HG02798 (cell line): ENCODE measurements at regions not wholly inside any gene's neighbourhood (a gene's known extent, or its start where the extent isn't known, plus 50 kb on each side); places are given as distances from the start of the nearest gene placed in this dataset.
"Not testable (repeated sequence)": the region's sequence is repeated elsewhere in the genome, so short reads cannot be mapped to it uniquely, and the experiment has no call there.

Source experiments
- ATAC-seq: cut with Tn5 transposase; IDR thresholded peaks from one replicate; pipeline ENCODE4 v1.9.1; 2021; ENCODE audit warnings: mild to moderate bottlenecking; ENCODE audit not compliant: unreplicated experiment, poor library complexity

- no peak for ATAC-seq
Measured at GRCh38 chr4:83213640-83214039, 71.0 kb downstream of the COQ2 start.

- ATAC-seq: peak; percentile 86
Measured at GRCh38 chr4:83212041-83212851, 72.4 kb downstream of the COQ2 start.

GRCh38 chr4:83209419-83209818 lies 75.2 kb downstream of the COQ2 start:
- no peak for ATAC-seq

- no peak for ATAC-seq
Measured at GRCh38 chr4:83208371-83209365, 75.9 kb downstream of the COQ2 start.

- ATAC-seq: no peak
Measured at GRCh38 chr4:83207497-83208101, 77.0 kb downstream of the COQ2 start.

GRCh38 chr4:83205760-83206159 lies 78.8 kb downstream of the COQ2 start:
- ATAC-seq: no peak

GRCh38 chr4:83204731-83205130 lies 79.9 kb downstream of the COQ2 start:
- ATAC-seq: no peak

- ATAC-seq: no peak
Measured at GRCh38 chr4:83201761-83202160, 82.8 kb downstream of the COQ2 start.

GRCh38 chr4:83197555-83198235 lies 83.2 kb upstream of the PLAC8 start:
- no peak for ATAC-seq

GRCh38 chr4:83196921-83197320 lies 82.4 kb upstream of the PLAC8 start:
- ATAC-seq: no peak

- ATAC-seq: no peak
Measured at GRCh38 chr4:83195269-83195668, 80.7 kb upstream of the PLAC8 start.

- not testable (repeated sequence) for ATAC-seq
Measured at GRCh38 chr4:83194588-83194987, 80.1 kb upstream of the PLAC8 start.

GRCh38 chr4:83192634-83193033 lies 78.1 kb upstream of the PLAC8 start:
- ATAC-seq: no peak

GRCh38 chr4:83191026-83191425 lies 76.5 kb upstream of the PLAC8 start:
- ATAC-seq: no peak

- ATAC-seq: no peak
Measured at GRCh38 chr4:83189631-83190136, 75.2 kb upstream of the PLAC8 start.

GRCh38 chr4:83180431-83180968 lies 66.0 kb upstream of the PLAC8 start:
- no peak for ATAC-seq

GRCh38 chr4:83179205-83179604 lies 64.7 kb upstream of the PLAC8 start:
- no peak for ATAC-seq

- ATAC-seq: peak; percentile 54
Measured at GRCh38 chr4:83178029-83178428, 63.5 kb upstream of the PLAC8 start.

GRCh38 chr4:83177182-83177581 lies 62.7 kb upstream of the PLAC8 start:
- ATAC-seq: no peak
